ENCODE measurements at regions not wholly inside any gene's neighbourhood (a gene's known extent, or its start where the extent isn't known, plus 50 kb on each side); places are given as distances from the start of the nearest gene placed in this dataset.

- H3K9me3 ChIP-seq, result no peaks in the 10 kb centered on the region
- intact Hi-C loops (cut with DNase I), result no loop called here
- 76 to 84% methylated on average over 7 of the region's 7 CpGs for WGBS, 2 donors
- no peak overlapping the region for H3K27ac ChIP-seq
- H3K36me3 ChIP-seq (replicated peaks in 1 of 2; ENCODE audit: insufficient read depth in 1 of 2, low read depth in 2 of 2), result no peaks in the 10 kb centered on the region
- H3K4me3 ChIP-seq, result no peak overlapping the region
- TF ChIP-seq CTCF (IDR thresholded peaks at IDR 0.05) (no peak), POLR2A (IDR thresholded peaks at IDR 0.05) (no peak)
- ATAC-seq, result no peak
- H3K4me1 ChIP-seq, result peaks cover 8% of the 10 kb centered on the region
- no peak for DNase-seq
- H3K27me3 ChIP-seq, result no peaks in the 10 kb centered on the region
Observed at GRCh38 chr4:186808630-186809018, 85.0 kb upstream of the FAT1 start.

- TF ChIP-seq POLR2A (IDR thresholded peaks at IDR 0.05) (no peak), CTCF (IDR thresholded peaks at IDR 0.05) (no peak)
- no peak for ATAC-seq
- no peaks in the 10 kb centered on the region for H3K27me3 ChIP-seq
- H3K4me1 ChIP-seq, result peaks cover 8% of the 10 kb centered on the region
- no peak overlapping the region for H3K27ac ChIP-seq
- DNase-seq, result no peak
- no peak overlapping the region for H3K4me3 ChIP-seq
- WGBS, 2 donors, result 94 to 97% methylated on average over 2 of the region's 2 CpGs
- H3K9me3 ChIP-seq, result no peaks in the 10 kb centered on the region
- no peaks in the 10 kb centered on the region for H3K36me3 ChIP-seq (replicated peaks in 1 of 2; ENCODE audit: insufficient read depth in 1 of 2, low read depth in 2 of 2)
- intact Hi-C loops (cut with DNase I), result no loop called here
Observed at GRCh38 chr4:186809070-186809469, 85.4 kb upstream of the FAT1 start.

- TF ChIP-seq POLR2A (IDR thresholded peaks at IDR 0.05) (no peak), CTCF (IDR thresholded peaks at IDR 0.05) (no peak)
- no peak for ATAC-seq
- Histone ChIP-seq H3K4me1 (peaks cover 3% of the 10 kb centered on the region), H3K27me3 (no peaks in the 10 kb centered on the region), H3K36me3 (replicated peaks in 1 of 2; ENCODE audit: insufficient read depth in 1 of 2, low read depth in 2 of 2) (no peaks in the 10 kb centered on the region), H3K27ac (no peak overlapping the region), H3K9me3 (no peaks in the 10 kb centered on the region), H3K4me3 (no peak overlapping the region)
- intact Hi-C loops (cut with DNase I), result no loop called here
- 75 to 83% methylated on average over 3 of the region's 3 CpGs for WGBS, 2 donors
- DNase-seq, result no peak
Observed at GRCh38 chr4:186810613-186811150, 87.0 kb upstream of the FAT1 start.

GRCh38 chr4:186812592-186812991 lies 88.9 kb upstream of the FAT1 start:
- H3K4me3 ChIP-seq, result no peak overlapping the region
- H3K9me3 ChIP-seq, result no peaks in the 10 kb centered on the region
- no peaks in the 10 kb centered on the region for H3K4me1 ChIP-seq
- no peaks in the 10 kb centered on the region for H3K36me3 ChIP-seq (replicated peaks in 1 of 2; ENCODE audit: insufficient read depth in 1 of 2, low read depth in 2 of 2)
- TF ChIP-seq CTCF (IDR thresholded peaks at IDR 0.05), result no peak
- no peak for TF ChIP-seq POLR2A (IDR thresholded peaks at IDR 0.05)
- H3K27ac ChIP-seq, result no peak overlapping the region
- no peak for ATAC-seq
- DNase-seq, result no peak
- no peaks in the 10 kb centered on the region for H3K27me3 ChIP-seq
- intact Hi-C loops (cut with DNase I), result no loop called here

GRCh38 chr4:186813377-186814068 lies 89.9 kb upstream of the FAT1 start:
- Histone ChIP-seq H3K9me3 (no peaks in the 10 kb centered on the region), H3K27ac (no peak overlapping the region), H3K27me3 (no peaks in the 10 kb centered on the region), H3K36me3 (replicated peaks in 1 of 2; ENCODE audit: insufficient read depth in 1 of 2, low read depth in 2 of 2) (no peaks in the 10 kb centered on the region), H3K4me3 (no peak overlapping the region), H3K4me1 (no peaks in the 10 kb centered on the region)
- DNase-seq (no peak), ATAC-seq (no peak)
- TF ChIP-seq CTCF (IDR thresholded peaks at IDR 0.05) (no peak), POLR2A (IDR thresholded peaks at IDR 0.05) (no peak)
- intact Hi-C loops (cut with DNase I), result no loop called here
- WGBS, 2 donors, result 77 to 81% methylated on average over 3 of the region's 3 CpGs

Data from body of pancreas (tissue), 4 donors.